Pons (tissue), 1 donor: ENCODE measurements at regions not wholly inside any gene's neighbourhood (a gene's known extent, or its start where the extent isn't known, plus 50 kb on each side); places are given as distances from the start of the nearest gene placed in this dataset.
"Not testable (repeated sequence)": the region's sequence is repeated elsewhere in the genome, so short reads cannot be mapped to it uniquely, and the experiment has no call there.

Experiments
- DNase-seq: peaks from one replicate; pipeline ENCODE4 v3.0.0-alpha.2; 2016; ENCODE audit warnings: low spot score

- DNase-seq = no peak
Observed at GRCh38 chr4:94014484-94015136, 186.1 kb downstream of the ATOH1 start.

- no peak for DNase-seq
Observed at GRCh38 chr4:94015956-94016355, 187.4 kb downstream of the ATOH1 start.

GRCh38 chr4:94032754-94033153, 174.9 kb upstream of the SMARCAD1 start:
- no peak for DNase-seq

- DNase-seq = no peak
Observed at GRCh38 chr4:94036964-94037363, 170.7 kb upstream of the SMARCAD1 start.

- no peak for DNase-seq
Observed at GRCh38 chr4:94038195-94038594, 169.5 kb upstream of the SMARCAD1 start.

- DNase-seq = no peak
Observed at GRCh38 chr4:94039226-94039625, 168.4 kb upstream of the SMARCAD1 start.

GRCh38 chr4:94044471-94044870, 163.2 kb upstream of the SMARCAD1 start:
- not testable (repeated sequence) for DNase-seq

GRCh38 chr4:94063084-94063483, 144.6 kb upstream of the SMARCAD1 start:
- no peak for DNase-seq

GRCh38 chr4:94068753-94069719, 138.6 kb upstream of the SMARCAD1 start:
- DNase-seq = peak; percentile 3

GRCh38 chr4:94076498-94076897, 131.2 kb upstream of the SMARCAD1 start:
- DNase-seq = no peak

- no peak for DNase-seq
Observed at GRCh38 chr4:94084155-94084554, 123.5 kb upstream of the SMARCAD1 start.

- DNase-seq = not testable (repeated sequence)
Observed at GRCh38 chr4:94099141-94099540, 108.5 kb upstream of the SMARCAD1 start.

- no peak for DNase-seq
Observed at GRCh38 chr4:94112644-94113043, 95.0 kb upstream of the SMARCAD1 start.

- no peak for DNase-seq
Observed at GRCh38 chr4:94115687-94116086, 92.0 kb upstream of the SMARCAD1 start.

GRCh38 chr4:94116842-94117241, 90.8 kb upstream of the SMARCAD1 start:
- DNase-seq = no peak

GRCh38 chr4:94126669-94127068, 81.0 kb upstream of the SMARCAD1 start:
- no peak for DNase-seq

- peak; percentile 25 for DNase-seq
Observed at GRCh38 chr4:94127707-94128328, 79.8 kb upstream of the SMARCAD1 start.

GRCh38 chr4:94131212-94131611, 76.5 kb upstream of the SMARCAD1 start:
- no peak for DNase-seq

GRCh38 chr4:94135701-94136100, 72.0 kb upstream of the SMARCAD1 start:
- DNase-seq = peak; percentile 6

- no peak for DNase-seq
Observed at GRCh38 chr4:94139931-94140612, 67.6 kb upstream of the SMARCAD1 start.

- no peak for DNase-seq
Observed at GRCh38 chr4:94141001-94141400, 66.7 kb upstream of the SMARCAD1 start.

- not testable (repeated sequence) for DNase-seq
Observed at GRCh38 chr4:94148052-94148451, 59.6 kb upstream of the SMARCAD1 start.
